ENCODE measurements at regions not wholly inside any gene's neighbourhood (a gene's known extent, or its start where the extent isn't known, plus 50 kb on each side); places are given as distances from the start of the nearest gene placed in this dataset.
"Not testable (repeated sequence)": the region's sequence is repeated elsewhere in the genome, so short reads cannot be mapped to it uniquely, and the experiment has no call there.

- DNase-seq (ENCODE audit: low spot score): no peak
Measured at GRCh38 chr11:87870086-87870485, 305.2 kb downstream of the RAB38 start.

GRCh38 chr11:87866951-87867350, 308.3 kb downstream of the RAB38 start:
- no peak for DNase-seq (ENCODE audit: low spot score)

GRCh38 chr11:87861030-87861429, 314.2 kb downstream of the RAB38 start:
- DNase-seq (ENCODE audit: low spot score): no peak

GRCh38 chr11:87859636-87860035, 315.6 kb downstream of the RAB38 start:
- DNase-seq (ENCODE audit: low spot score): no peak

- DNase-seq (ENCODE audit: low spot score): no peak
Measured at GRCh38 chr11:87851827-87852226, 323.4 kb downstream of the RAB38 start.

- no peak for DNase-seq (ENCODE audit: low spot score)
Measured at GRCh38 chr11:87851234-87851633, 324.0 kb downstream of the RAB38 start.

- DNase-seq (ENCODE audit: low spot score): no peak
Measured at GRCh38 chr11:87849216-87849615, 326.0 kb downstream of the RAB38 start.

GRCh38 chr11:87840786-87841185, 334.5 kb downstream of the RAB38 start:
- no peak for DNase-seq (ENCODE audit: low spot score)

GRCh38 chr11:87832211-87832610, 343.0 kb downstream of the RAB38 start:
- no peak for DNase-seq (ENCODE audit: low spot score)

GRCh38 chr11:87820011-87820410, 355.2 kb downstream of the RAB38 start:
- no peak for DNase-seq (ENCODE audit: low spot score)

- DNase-seq (ENCODE audit: low spot score): no peak
Measured at GRCh38 chr11:87819151-87819550, 356.1 kb downstream of the RAB38 start.

GRCh38 chr11:87812571-87813365, 362.5 kb downstream of the RAB38 start:
- no peak for DNase-seq (ENCODE audit: low spot score)

GRCh38 chr11:87810486-87810885, 364.8 kb downstream of the RAB38 start:
- DNase-seq (ENCODE audit: low spot score): no peak

- no peak for DNase-seq (ENCODE audit: low spot score)
Measured at GRCh38 chr11:87809256-87809655, 366.0 kb downstream of the RAB38 start.

GRCh38 chr11:87804176-87804575, 371.1 kb downstream of the RAB38 start:
- no peak for DNase-seq (ENCODE audit: low spot score)

GRCh38 chr11:87803748-87804147, 371.5 kb downstream of the RAB38 start:
- DNase-seq (ENCODE audit: low spot score): no peak

GRCh38 chr11:87784862-87785261, 390.4 kb downstream of the RAB38 start:
- not testable (repeated sequence) for DNase-seq (ENCODE audit: low spot score)

- DNase-seq (ENCODE audit: low spot score): no peak
Measured at GRCh38 chr11:87780068-87780413, 395.2 kb downstream of the RAB38 start.

- DNase-seq (ENCODE audit: low spot score): no peak
Measured at GRCh38 chr11:87779276-87780067, 395.8 kb downstream of the RAB38 start.

- no peak for DNase-seq (ENCODE audit: low spot score)
Measured at GRCh38 chr11:87778357-87778756, 396.9 kb downstream of the RAB38 start.

- no peak for DNase-seq (ENCODE audit: low spot score)
Measured at GRCh38 chr11:87775036-87775435, 400.2 kb downstream of the RAB38 start.

- no peak for DNase-seq (ENCODE audit: low spot score)
Measured at GRCh38 chr11:87769661-87770060, 405.6 kb downstream of the RAB38 start.

GRCh38 chr11:87767615-87768014, 407.6 kb downstream of the RAB38 start:
- DNase-seq (ENCODE audit: low spot score): no peak

Data from SW480 (cell line).